ENCODE measurements at regions not wholly inside any gene's neighbourhood (a gene's known extent, or its start where the extent isn't known, plus 50 kb on each side); places are given as distances from the start of the nearest gene placed in this dataset.

- Histone ChIP-seq H3K9me3 (no peaks in the 10 kb centered on the region), H3K27me3 (no peaks in the 10 kb centered on the region), H3K27ac (no peak overlapping the region), H3K4me1 (peaks cover 10 to 11% of the 10 kb centered on the region in 2 donors), H3K4me3 (no peak overlapping the region), H3K36me3 (no peaks in the 10 kb centered on the region)
- TF ChIP-seq CTCF (IDR thresholded peaks at IDR 0.05 in 4 of 5, conservative IDR thresholded peaks at IDR 0.05 in 1 of 5) (no peak), POLR2A (IDR thresholded peaks at IDR 0.05) (no peak)
- intact Hi-C loops (cut with DNase I; ENCODE audit: low total_unique reads): loop anchor here (10.0 kb wide), 1 partner anchor 206 kb away; no protein-coding TSS in a partner anchor
- in situ Hi-C loops (cut with MboI; ENCODE audit: low sequenced_read_pairs in 4 of 4): no loop called here
- ATAC-seq (no peak), DNase-seq (no peak)
These were observed 596.1 kb upstream of the CITED2 start for GRCh38 chr6:139970591-139970991.

DNA sequence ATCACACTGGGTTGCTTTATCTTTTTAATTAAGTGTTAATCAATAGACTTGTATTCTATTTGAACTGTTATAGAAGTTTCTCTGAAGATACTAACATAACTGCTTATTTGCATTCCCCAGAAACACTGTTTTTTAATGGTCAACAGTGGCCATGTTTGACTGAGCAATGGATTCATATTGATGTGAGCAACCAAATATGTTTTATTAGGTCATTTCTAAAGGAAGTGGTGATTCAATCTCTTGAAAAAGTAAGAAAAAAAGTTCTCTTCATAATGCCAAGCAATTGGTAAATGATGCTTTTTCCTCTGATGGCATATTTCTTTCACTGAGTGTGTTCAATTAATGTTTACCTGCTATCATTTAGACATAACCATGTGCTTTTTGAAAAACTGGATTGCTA, 593.0 kb upstream of the CITED2 start:
- H3K4me3 ChIP-seq: no peak overlapping the region
- no peak for ATAC-seq
- intact Hi-C loops (cut with DNase I; ENCODE audit: low total_unique reads): no loop called here

DNA sequence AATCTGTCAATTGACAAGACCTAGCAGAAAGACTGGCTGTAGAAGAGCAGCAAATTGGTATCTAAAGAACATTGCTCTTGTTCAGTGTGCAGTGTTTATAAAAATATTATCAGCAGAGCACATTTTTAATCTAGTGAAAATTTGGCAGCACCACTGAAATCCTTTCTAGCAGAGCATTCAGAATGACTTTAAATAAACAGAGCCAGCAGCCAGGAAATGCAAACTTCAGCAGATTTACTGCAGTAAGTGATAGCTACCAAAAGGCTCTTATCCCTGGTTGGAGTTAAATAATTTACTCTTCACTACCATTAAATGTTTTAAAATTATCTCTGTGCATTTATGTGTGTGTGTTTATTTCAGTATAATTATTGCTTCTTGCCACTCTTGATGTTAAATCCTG, 590.9 kb upstream of the CITED2 start:
- no peak overlapping the region for H3K27ac ChIP-seq
- DNase-seq (no peak), ATAC-seq (no peak)
- H3K27me3 ChIP-seq: no peaks in the 10 kb centered on the region
- TF ChIP-seq POLR2A (IDR thresholded peaks at IDR 0.05) (no peak), CTCF (IDR thresholded peaks at IDR 0.05 in 4 of 5, conservative IDR thresholded peaks at IDR 0.05 in 1 of 5) (no peak)
- in situ Hi-C loops (cut with MboI; ENCODE audit: low sequenced_read_pairs in 4 of 4) (no loop called here), intact Hi-C loops (cut with DNase I; ENCODE audit: low total_unique reads) (no loop called here)
- peaks cover 7 to 9% of the 10 kb centered on the region in 2 donors for H3K4me1 ChIP-seq
- H3K36me3 ChIP-seq: no peaks in the 10 kb centered on the region
- H3K9me3 ChIP-seq: no peaks in the 10 kb centered on the region
- no peak overlapping the region for H3K4me3 ChIP-seq

More for the DNA sequence above, 593.0 kb upstream of the CITED2 start:
- H3K27me3 ChIP-seq: no peaks in the 10 kb centered on the region
- no peaks in the 10 kb centered on the region for H3K36me3 ChIP-seq
- no peak for TF ChIP-seq POLR2A (IDR thresholded peaks at IDR 0.05)
- TF ChIP-seq CTCF (IDR thresholded peaks at IDR 0.05 in 4 of 5, conservative IDR thresholded peaks at IDR 0.05 in 1 of 5): no peak
- peaks cover 7 to 9% of the 10 kb centered on the region in 2 donors for H3K4me1 ChIP-seq
- DNase-seq: no peak
- in situ Hi-C loops (cut with MboI; ENCODE audit: low sequenced_read_pairs in 4 of 4): no loop called here
- H3K27ac ChIP-seq: no peak overlapping the region
- H3K9me3 ChIP-seq: no peaks in the 10 kb centered on the region

DNA sequence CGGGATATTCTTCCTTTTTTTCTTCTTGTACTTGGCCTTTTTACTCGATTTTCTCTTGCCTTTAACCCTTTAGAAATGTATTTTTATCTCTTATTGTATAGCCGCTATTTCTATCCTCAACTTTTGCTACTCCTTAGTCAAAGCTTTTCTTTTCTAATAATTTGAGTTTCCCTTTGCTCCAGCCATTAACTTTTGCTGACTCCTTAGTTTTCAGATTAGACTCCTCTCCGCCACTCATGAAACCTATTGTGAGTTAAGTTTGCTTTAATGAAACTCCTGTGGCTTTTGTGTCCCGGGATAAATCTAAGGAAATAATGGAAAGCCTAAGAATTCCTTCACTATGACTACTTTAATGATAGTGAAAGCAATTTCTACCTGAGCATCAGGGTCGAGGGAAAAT, 590.3 kb upstream of the CITED2 start:
- no peak for ATAC-seq
- H3K27ac ChIP-seq: no peak overlapping the region
- no peak overlapping the region for H3K4me3 ChIP-seq
- intact Hi-C loops (cut with DNase I; ENCODE audit: low total_unique reads) (no loop called here), in situ Hi-C loops (cut with MboI; ENCODE audit: low sequenced_read_pairs in 4 of 4) (no loop called here)
- no peaks in the 10 kb centered on the region for H3K27me3 ChIP-seq
- H3K36me3 ChIP-seq: no peaks in the 10 kb centered on the region
- DNase-seq: no peak
- H3K9me3 ChIP-seq: no peaks in the 10 kb centered on the region
- TF ChIP-seq POLR2A (IDR thresholded peaks at IDR 0.05) (no peak), CTCF (IDR thresholded peaks at IDR 0.05 in 4 of 5, conservative IDR thresholded peaks at IDR 0.05 in 1 of 5) (no peak)
- H3K4me1 ChIP-seq: peaks cover 7 to 9% of the 10 kb centered on the region in 2 donors

- DNase-seq: no peak
- no peak for TF ChIP-seq POLR2A (IDR thresholded peaks at IDR 0.05)
- no peak for TF ChIP-seq CTCF (IDR thresholded peaks at IDR 0.05 in 4 of 5, conservative IDR thresholded peaks at IDR 0.05 in 1 of 5)
- Histone ChIP-seq H3K4me1 (peaks cover 7 to 9% of the 10 kb centered on the region in 2 donors), H3K36me3 (no peaks in the 10 kb centered on the region), H3K4me3 (no peak overlapping the region), H3K27ac (no peak overlapping the region), H3K27me3 (no peaks in the 10 kb centered on the region), H3K9me3 (no peaks in the 10 kb centered on the region)
- intact Hi-C loops (cut with DNase I; ENCODE audit: low total_unique reads): no loop called here
- in situ Hi-C loops (cut with MboI; ENCODE audit: low sequenced_read_pairs in 4 of 4): no loop called here
- peak; percentile 41 to 52 for ATAC-seq
These were observed 588.4 kb upstream of the CITED2 start for GRCh38 chr6:139962654-139963347.
